HG02798 (cell line): ENCODE measurements at regions not wholly inside any gene's neighbourhood (a gene's known extent, or its start where the extent isn't known, plus 50 kb on each side); places are given as distances from the start of the nearest gene placed in this dataset.

Source experiments
- ATAC-seq: cut with Tn5 transposase; IDR thresholded peaks from one replicate; pipeline ENCODE4 v1.9.1; 2021; ENCODE audit warnings: mild to moderate bottlenecking; ENCODE audit not compliant: unreplicated experiment, poor library complexity

- no peak for ATAC-seq
These were observed 50.0 kb downstream of the PABIR2 start for GRCh38 chrX:134747006-134747405.

GRCh38 chrX:134746410-134746785 is 50.6 kb downstream of the PABIR2 start:
- ATAC-seq: no peak

DNA sequence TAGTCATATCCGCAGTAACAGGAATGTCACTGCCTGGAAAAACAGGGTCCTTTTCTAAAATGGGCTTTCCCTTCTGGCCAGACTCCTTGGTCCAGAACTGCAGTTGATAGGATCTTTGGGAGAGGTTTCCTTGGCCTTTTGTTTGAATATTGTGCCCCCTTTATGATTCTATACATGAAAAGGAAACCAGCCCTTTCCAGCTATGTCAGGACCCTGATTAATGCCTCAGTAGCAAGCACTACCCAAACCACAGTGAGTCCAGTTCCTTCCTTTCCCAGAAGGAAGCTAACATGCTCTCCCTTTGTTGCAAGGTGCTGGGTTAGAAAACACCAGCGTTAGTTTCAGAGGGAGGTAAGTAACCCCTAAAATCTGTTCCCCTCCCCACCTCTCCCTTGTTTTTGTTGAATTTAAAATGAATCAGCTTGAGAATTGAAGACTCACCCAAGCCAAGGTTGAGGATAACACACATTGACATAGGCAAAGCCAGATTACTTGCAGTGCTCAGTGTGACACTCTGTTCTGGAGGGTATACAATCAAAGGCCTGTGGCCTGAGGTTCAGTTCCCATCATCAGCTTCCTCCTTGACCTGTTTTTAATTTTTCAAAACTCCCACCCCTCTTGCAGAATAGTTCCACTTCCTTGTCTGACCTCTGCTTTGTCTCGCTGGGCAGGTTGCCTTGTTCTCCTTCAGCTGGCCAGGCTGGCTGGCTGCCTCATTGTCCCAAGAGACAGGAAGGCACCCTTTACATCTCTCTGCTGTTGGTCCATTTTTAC is 51.2 kb downstream of the PABIR2 start:
- no peak for ATAC-seq

DNA sequence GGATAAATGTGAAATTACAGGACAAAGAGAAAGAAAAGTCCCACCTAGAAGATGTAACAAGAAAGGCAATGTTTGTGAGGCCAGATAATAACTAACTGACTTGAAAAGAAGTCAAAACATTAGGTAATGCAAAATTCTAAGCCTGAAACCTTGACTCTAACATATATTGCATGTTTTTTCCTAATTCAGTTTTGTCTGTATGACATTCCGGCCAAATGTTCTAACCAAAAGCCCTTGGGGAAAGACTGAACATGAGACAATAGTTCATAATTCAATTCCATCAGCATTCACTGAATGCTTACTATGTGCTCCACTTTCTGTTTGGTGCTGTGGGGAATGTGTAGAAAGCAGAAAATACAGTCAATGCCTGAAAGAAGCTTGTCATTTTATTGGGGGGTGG is 53.9 kb downstream of the PABIR2 start:
- ATAC-seq: no peak

DNA sequence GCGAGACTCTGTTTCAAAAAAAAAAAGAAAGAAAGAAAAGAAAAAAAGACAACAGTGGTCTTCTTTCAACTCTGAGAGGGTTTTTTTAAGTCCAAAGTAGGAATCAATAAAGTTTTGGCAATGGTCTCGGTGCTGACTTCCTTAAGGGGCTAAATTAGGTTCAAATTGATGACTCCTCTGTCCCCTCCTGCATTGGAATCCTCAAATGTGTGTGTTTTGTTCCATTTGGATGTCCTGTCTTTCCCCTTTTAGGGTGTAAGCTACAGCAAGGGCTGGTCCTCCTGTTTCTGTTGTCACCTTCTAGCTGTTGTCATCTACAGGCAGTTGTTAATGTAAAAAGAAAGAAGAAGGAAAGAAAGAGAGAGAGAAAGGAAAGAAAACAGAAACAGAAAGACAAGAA is 54.4 kb downstream of the PABIR2 start:
- no peak for ATAC-seq

- ATAC-seq: no peak
These were observed 55.3 kb downstream of the PABIR2 start for GRCh38 chrX:134741746-134742145.

DNA sequence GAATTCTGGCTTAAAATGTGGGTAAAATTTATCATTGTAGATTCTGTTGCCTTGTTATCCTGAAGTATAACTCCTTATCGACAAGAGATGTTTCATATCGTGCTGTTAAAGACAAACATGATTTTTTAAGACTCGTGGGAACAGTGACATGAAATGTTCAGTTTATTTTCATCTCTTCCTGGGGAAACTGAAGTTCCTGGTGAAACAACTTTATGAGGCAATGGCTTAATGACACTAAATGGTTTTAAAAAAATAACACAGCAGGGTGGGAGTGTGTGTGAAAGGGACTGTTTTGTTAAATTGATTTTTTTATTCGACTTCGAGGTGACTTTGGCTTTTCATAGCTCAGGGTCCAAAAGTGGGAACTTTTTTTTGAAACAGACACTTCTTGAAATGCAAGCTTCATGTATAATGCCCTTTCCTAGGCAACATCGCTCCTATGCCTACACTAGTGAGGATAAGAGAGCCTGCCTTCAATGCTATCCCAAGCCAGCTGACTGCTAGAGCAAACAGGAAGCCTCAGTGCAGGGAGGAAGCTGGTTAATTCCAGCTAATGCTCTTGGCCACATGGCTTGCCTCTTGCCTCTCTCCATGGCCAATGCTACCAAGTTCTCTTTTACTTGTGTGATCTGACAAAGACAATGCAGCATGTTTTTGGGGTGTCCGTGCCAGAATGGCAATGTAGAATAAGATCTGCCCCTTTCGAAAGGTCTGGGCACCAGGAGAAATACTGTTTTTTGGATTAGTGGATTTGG is 57.8 kb downstream of the PABIR2 start:
- ATAC-seq: no peak

- no peak for ATAC-seq
These were observed 58.6 kb downstream of the PABIR2 start for GRCh38 chrX:134738445-134738844.

GRCh38 chrX:134737721-134738369 is 59.2 kb downstream of the PABIR2 start:
- ATAC-seq: no peak

DNA sequence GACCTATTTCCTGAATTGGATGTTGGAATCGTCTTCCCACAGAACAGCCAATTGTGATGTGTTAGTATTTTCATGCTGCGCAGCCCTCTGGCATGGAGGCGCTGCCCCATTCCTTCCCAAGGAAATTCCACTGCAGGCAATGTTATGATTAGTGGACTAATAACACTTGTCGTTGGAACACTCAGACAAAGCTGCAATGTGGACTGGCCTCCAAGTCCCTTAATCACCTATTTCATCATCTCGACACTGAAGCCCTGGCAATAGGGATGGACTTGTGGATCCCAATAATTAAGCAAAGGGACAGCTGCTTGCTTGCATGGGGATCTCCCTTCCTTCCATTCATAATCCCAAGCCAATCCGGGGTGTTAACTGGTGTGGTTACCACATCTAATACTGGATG is 59.9 kb downstream of the PABIR2 start:
- ATAC-seq: no peak

DNA sequence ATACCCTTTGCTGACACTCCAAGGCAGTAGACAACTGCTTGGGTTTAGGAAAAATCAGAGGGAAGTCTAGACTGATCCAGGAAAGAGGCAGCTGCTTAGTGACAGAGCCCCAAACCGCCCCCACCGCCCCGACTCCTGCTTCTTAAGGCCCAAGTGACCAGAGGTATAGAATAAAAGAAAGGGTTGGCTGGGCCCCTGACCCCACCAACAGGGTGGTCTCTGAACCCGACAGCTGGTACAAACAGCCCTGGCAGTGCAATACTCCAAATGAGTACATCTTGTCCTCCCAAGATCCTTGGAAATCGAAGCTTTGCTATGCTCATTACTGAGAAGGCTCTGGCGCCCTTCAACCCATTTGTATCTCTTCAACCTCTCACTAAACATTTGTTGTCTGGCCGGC is 60.6 kb downstream of the PABIR2 start:
- ATAC-seq: no peak

DNA sequence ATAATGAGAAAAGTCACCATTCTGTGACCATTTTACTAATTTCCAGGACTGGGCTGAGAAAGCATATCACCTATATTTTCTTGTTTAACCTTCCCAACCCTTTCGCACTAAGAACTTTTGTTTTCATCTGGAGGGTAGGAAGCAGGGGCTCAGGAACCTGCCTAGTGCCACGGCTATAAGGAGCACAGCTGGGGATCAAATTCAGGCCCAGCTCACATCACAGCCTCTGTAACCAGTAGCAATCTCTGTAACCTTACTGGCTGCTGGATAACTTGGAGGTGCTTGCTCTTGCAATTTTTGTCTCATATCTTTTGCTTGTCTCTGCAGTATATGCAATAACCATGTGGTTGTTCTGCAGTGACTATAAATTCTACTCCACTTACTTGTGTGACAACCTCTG is 62.0 kb downstream of the PABIR2 start:
- ATAC-seq: no peak

DNA sequence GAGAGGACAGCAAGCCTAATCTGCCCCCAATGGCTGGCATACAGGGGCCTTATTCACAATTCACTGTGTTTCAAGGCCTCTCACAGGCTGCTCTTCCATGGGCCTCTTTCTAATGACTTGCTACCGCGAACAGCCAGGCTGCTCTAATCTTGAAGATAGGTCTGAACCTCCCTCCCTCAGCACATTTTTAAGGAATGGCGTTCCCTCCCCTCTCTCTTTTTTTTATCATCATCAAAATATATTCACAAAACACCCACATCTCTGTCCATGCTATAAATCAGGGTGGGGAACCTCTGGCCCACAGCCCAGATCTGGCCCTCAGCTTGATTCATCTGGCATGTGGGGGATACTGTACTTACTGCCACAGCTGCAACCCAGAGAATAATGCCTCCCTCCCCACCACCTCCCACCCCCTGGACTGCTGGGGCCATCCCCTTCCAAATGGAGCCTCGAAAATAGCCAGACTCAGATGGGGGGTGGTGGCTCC is 62.5 kb downstream of the PABIR2 start:
- ATAC-seq: no peak

- ATAC-seq: no peak
These were observed 63.4 kb downstream of the PABIR2 start for GRCh38 chrX:134733591-134733990.

DNA sequence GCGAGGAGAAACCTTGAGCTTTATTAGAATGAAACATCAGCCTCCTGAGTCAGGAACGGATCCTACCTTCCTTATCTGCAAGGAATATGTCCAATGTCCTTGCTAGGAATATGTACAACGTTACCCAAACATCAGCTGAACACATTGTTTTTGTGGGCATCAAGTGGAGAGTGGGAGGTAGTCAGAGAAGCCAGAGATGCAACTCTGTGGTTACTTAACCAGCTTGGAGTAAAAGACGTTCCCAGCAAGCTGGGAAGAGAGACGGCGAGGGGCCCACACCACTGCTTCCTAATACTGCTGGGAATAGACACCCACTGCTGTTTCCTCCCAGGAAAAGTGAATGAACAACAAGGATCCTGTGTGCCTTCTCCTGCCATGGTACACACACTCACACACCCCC is 64.3 kb downstream of the PABIR2 start:
- ATAC-seq: no peak

GRCh38 chrX:134732152-134732551 is 64.9 kb downstream of the PABIR2 start:
- ATAC-seq: no peak

- ATAC-seq: no peak
These were observed 69.1 kb upstream of the PLAC1 start for GRCh38 chrX:134727363-134727762.

GRCh38 chrX:134725103-134725690 is 66.9 kb upstream of the PLAC1 start:
- ATAC-seq: no peak

DNA sequence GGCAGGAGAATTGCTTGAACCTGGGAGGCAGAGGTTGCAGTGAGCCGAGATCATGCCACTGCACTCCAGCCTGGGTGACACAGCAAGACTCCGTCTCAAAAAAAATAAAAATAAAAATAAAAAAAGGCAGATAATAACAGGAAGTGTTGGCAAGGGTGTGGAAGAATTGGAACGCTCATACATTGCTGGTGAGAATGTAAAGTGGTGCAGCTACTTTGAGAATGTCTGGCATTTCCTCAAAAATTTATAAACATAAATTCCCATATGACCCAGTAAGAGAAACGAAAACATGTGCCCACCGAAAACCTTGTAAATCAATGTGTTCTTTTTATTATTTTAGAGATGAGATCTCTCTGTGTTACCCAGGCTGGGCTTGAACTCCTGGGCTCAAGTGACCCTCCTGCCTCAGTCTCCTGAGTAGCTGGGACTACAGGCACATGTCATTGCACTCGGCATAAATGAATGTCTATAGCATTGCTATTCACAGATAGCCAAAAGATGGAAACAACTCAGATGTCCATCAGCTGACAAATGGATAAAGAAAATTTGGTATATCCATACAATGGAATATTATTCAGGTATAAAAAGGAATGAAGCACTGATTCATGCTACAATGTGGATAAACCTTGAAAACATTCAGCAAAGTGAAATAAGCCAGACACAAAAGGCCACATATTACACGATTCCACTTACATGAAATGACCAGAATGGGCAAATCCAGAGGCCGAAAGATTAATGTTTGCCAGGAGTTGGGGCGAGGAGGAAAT is 63.7 kb upstream of the PLAC1 start:
- ATAC-seq: no peak

GRCh38 chrX:134718966-134719317 is 60.7 kb upstream of the PLAC1 start:
- ATAC-seq: peak; percentile 58
